Endothelial cell of umbilical vein (primary cell): ENCODE measurements at regions not wholly inside any gene's neighbourhood (a gene's known extent, or its start where the extent isn't known, plus 50 kb on each side); places are given as distances from the start of the nearest gene placed in this dataset.

Experiments
- BruUV-seq: library from RNA; stranded (reverse); fragments of 400-500 nt; replicated peaks from 2 replicates; lab custom pipeline; 2021; lab: Mats Ljungman, UMichigan
- CTCF ChIA-PET: fragments of 300-600, 350-600 bp; sonication (Branson Sonifier 250); formaldehyde crosslinking; loops from one replicate; lab custom pipeline; 2021; ENCODE audit warnings: antibody characterized with exemption, inconsistent platforms; lab: Charles Lee
- POLR2A ChIA-PET: fragments of 300-600, 350-600 bp; sonication (Branson Sonifier 250); formaldehyde crosslinking; loops from one replicate; lab custom pipeline; 2021; ENCODE audit warnings: antibody characterized with exemption, inconsistent platforms; lab: Charles Lee
- DNase-seq: peaks from one replicate; pipeline ENCODE4 v3.0.0-alpha.2; 2011; ENCODE audit warnings: low read depth, low spot score
- FAIRE-seq: peaks from 2 replicates; lab custom pipeline; 2011; peaks lifted over from hg19 to GRCh38; lab: Jason Lieb, UNC
- H2AFZ ChIP-seq: 2 replicates; pipeline ENCODE4 v1.6.0; 2012; ENCODE audit warnings: low read depth, low read length, control low read depth, inconsistent platforms
- H3K27ac ChIP-seq: 2 replicates; pipeline ENCODE4 v1.5.1; 2011; ENCODE audit warnings: low read depth, mild to moderate bottlenecking, control low read depth, low read length, moderate library complexity; ENCODE audit not compliant: insufficient read depth
- H3K27me3 ChIP-seq, 2 experiments: 2 replicates each; pipeline versions ENCODE4 v1.6.0 to v1.6.1; 2011; ENCODE audit warnings: low read length in 2 of 2, mixed read lengths in 1 of 2; ENCODE audit not compliant: control insufficient read depth in 2 of 2, insufficient read depth in 2 of 2
- H3K36me3 ChIP-seq, 2 experiments: 2 replicates in 1 of 2; 3 replicates in 1 of 2; pipeline ENCODE4 v1.5.1; 2011; ENCODE audit warnings: low read length in 2 of 2, mild to moderate bottlenecking in 1 of 2, moderate library complexity in 1 of 2; ENCODE audit not compliant: control insufficient read depth in 2 of 2, insufficient read depth in 2 of 2; ENCODE audit errors: extremely low read depth in 1 of 2
- H3K4me1 ChIP-seq: 3 replicates; pipeline ENCODE4 v1.5.1; 2011; ENCODE audit warnings: mild to moderate bottlenecking, low read length; ENCODE audit not compliant: control insufficient read depth, insufficient read depth; ENCODE audit errors: extremely low read depth
- H3K4me2 ChIP-seq: 2 replicates; pipeline ENCODE4 v1.6.1; 2011; ENCODE audit warnings: low read length, control low read depth, mixed read lengths; ENCODE audit not compliant: insufficient read depth
- H3K4me3 ChIP-seq, 3 experiments: fragments of 200-600 bp in 1 of 3; sonication (generic), shearing (Covaris generic) in 1 of 3; replicated peaks in 1 of 3; 2 replicates each; pipeline ENCODE4 v1.5.1; 2011 to 2016; ENCODE audit warnings: control low read depth in 3 of 3, low read length in 3 of 3, mild to moderate bottlenecking in 2 of 3, inconsistent platforms in 1 of 3, low read depth in 1 of 3, moderate library complexity in 1 of 3; ENCODE audit not compliant: insufficient read depth in 1 of 3
- H3K79me2 ChIP-seq: 2 replicates; pipeline ENCODE4 v1.6.0; 2012; ENCODE audit warnings: low read length, inconsistent platforms; ENCODE audit not compliant: control insufficient read depth, insufficient read depth
- H3K9ac ChIP-seq: replicated peaks from 2 replicates; pipeline ENCODE3; 2011; ENCODE audit warnings: low read length, control low read depth; ENCODE audit not compliant: insufficient read depth; ENCODE audit errors: extremely low read depth
- H3K9me1 ChIP-seq: replicated peaks from 3 replicates; pipeline ENCODE4 v1.6.0; 2011; ENCODE audit warnings: mild to moderate bottlenecking, low read length; ENCODE audit not compliant: control insufficient read depth, insufficient read depth; ENCODE audit errors: extremely low read depth
- H3K9me3 ChIP-seq: replicated peaks from 2 replicates; pipeline ENCODE4 v1.5.1; 2012; ENCODE audit warnings: low read length, inconsistent platforms; ENCODE audit not compliant: control insufficient read depth, insufficient read depth
- H4K20me1 ChIP-seq: replicated peaks from 2 replicates; pipeline ENCODE3; 2011; ENCODE audit warnings: mild to moderate bottlenecking, low read length; ENCODE audit not compliant: control insufficient read depth, insufficient read depth; ENCODE audit errors: extremely low read depth
- EZH2 ChIP-seq: IDR thresholded peaks from 2 replicates; pipeline ENCODE4 v1.6.1; 2012; ENCODE audit warnings: borderline replicate concordance, low read depth, mild to moderate bottlenecking, moderate library complexity, low read length, inconsistent platforms; ENCODE audit not compliant: severe bottlenecking
- FOS ChIP-seq: IDR thresholded peaks from 2 replicates; pipeline ENCODE4 v1.6.1; 2011; ENCODE audit warnings: mild to moderate bottlenecking, low read length, moderate library complexity, borderline replicate concordance; ENCODE audit not compliant: insufficient read depth
- GATA2 ChIP-seq: IDR thresholded peaks from 2 replicates; pipeline ENCODE4 v1.7.0; 2011; ENCODE audit warnings: low read depth, mild to moderate bottlenecking, moderate library complexity, mixed read lengths, low read length; ENCODE audit not compliant: insufficient read length, insufficient read depth
- JUN ChIP-seq: IDR thresholded peaks from 2 replicates; pipeline ENCODE4 v1.6.1; 2011; ENCODE audit warnings: borderline replicate concordance, low read depth; ENCODE audit not compliant: insufficient read length, insufficient read depth
- MAX ChIP-seq: IDR thresholded peaks from 2 replicates; pipeline ENCODE4 v1.6.1; 2011; ENCODE audit not compliant: insufficient read depth, insufficient read length
- MYC ChIP-seq: IDR thresholded peaks from one replicate; pipeline ENCODE4 v1.6.1; 2011; ENCODE audit warnings: mild to moderate bottlenecking, low read depth, low read length
- POLR2A ChIP-seq: IDR thresholded peaks from 2 replicates; pipeline ENCODE4 v1.6.1; 2012; ENCODE audit warnings: low read depth, mild to moderate bottlenecking, control low read depth, low read length
- POLR2AphosphoS5 ChIP-seq: IDR thresholded peaks from 2 replicates; pipeline ENCODE4 v1.6.1; 2012; ENCODE audit warnings: low read depth, mild to moderate bottlenecking, control low read depth, low read length, moderate library complexity; ENCODE audit not compliant: insufficient read depth
- dilution Hi-C: fragments of 300-500 bp; cut with MboI; formaldehyde crosslinking; loops from one replicate; pipeline ENCODE4 v1.15.0; 2019; ENCODE audit warnings: low sequenced_read_pairs; ENCODE audit not compliant: extremely low pct_ligation_motif_present
- intact Hi-C: fragments of 100-400 bp; cut with micrococcal nuclease; formaldehyde crosslinking; loops from one replicate; pipeline ENCODE4 v1.10.0; 2022
- TF ChIP-seq, protein P1 (sequence below), 2 donors: IDR thresholded peaks; 1 replicate in 1 of 2; 2 replicates in 1 of 2; pipeline ENCODE4 v1.5.1; 2011; ENCODE audit warnings: low read length in 2 of 2, mild to moderate bottlenecking in 2 of 2, moderate library complexity in 2 of 2, control low read depth in 1 of 2, inconsistent platforms in 1 of 2, low read depth in 1 of 2; ENCODE audit not compliant: insufficient read depth in 1 of 2; ENCODE audit errors: extremely low read depth in 1 of 2

- DNase-seq (no peak), FAIRE-seq (no peak)
- intact Hi-C loops (no loop called here), dilution Hi-C loops (no loop called here)
- Histone ChIP-seq H3K36me3 (no peaks in the 10 kb centered on the region), H3K9ac (no peak overlapping the region), H3K27ac (no peak overlapping the region), H3K4me3 (no peak overlapping the region), H3K4me2 (no peak overlapping the region), H3K9me3 (no peaks in the 10 kb centered on the region), H3K9me1 (no peaks in the 10 kb centered on the region), H2AFZ (no peak overlapping the region), H3K4me1 (no peaks in the 10 kb centered on the region), H3K27me3 (no peaks in the 10 kb centered on the region), H4K20me1 (no peaks in the 10 kb centered on the region), H3K79me2 (no peaks in the 10 kb centered on the region)
- no TSS peak for BruUV-seq
- ChIA-PET POLR2A (no interaction called here), CTCF (no interaction called here)
- TF ChIP-seq EZH2, result no peak
- no peak for TF ChIP-seq POLR2AphosphoS5
- TF ChIP-seq JUN, result no peak
- TF ChIP-seq FOS, result no peak
- no peak for TF ChIP-seq MYC
- TF ChIP-seq MAX, result no peak
- no peak for TF ChIP-seq GATA2
- TF ChIP-seq POLR2A, result no peak
- TF ChIP-seq, protein P1, sequence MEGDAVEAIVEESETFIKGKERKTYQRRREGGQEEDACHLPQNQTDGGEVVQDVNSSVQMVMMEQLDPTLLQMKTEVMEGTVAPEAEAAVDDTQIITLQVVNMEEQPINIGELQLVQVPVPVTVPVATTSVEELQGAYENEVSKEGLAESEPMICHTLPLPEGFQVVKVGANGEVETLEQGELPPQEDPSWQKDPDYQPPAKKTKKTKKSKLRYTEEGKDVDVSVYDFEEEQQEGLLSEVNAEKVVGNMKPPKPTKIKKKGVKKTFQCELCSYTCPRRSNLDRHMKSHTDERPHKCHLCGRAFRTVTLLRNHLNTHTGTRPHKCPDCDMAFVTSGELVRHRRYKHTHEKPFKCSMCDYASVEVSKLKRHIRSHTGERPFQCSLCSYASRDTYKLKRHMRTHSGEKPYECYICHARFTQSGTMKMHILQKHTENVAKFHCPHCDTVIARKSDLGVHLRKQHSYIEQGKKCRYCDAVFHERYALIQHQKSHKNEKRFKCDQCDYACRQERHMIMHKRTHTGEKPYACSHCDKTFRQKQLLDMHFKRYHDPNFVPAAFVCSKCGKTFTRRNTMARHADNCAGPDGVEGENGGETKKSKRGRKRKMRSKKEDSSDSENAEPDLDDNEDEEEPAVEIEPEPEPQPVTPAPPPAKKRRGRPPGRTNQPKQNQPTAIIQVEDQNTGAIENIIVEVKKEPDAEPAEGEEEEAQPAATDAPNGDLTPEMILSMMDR (IDR thresholded peaks at IDR 0.05; ENCODE audit: extremely low read depth in 1 of 2, insufficient read depth in 1 of 2, low read depth in 1 of 2, low read length in 2 of 2), result no peak
Measured at GRCh38 chr6:164184410-164184809, 769.9 kb downstream of the QKI start.
